Lung microvascular endothelial cell (primary cell): ENCODE measurements at regions not wholly inside any gene's neighbourhood (a gene's known extent, or its start where the extent isn't known, plus 50 kb on each side); places are given as distances from the start of the nearest gene placed in this dataset.
"Not testable (repeated sequence)": the region's sequence is repeated elsewhere in the genome, so short reads cannot be mapped to it uniquely, and the experiment has no call there.

ENCODE experiments used
- DNase-seq, 2 donors: peaks; one replicate each; pipeline versions ENCODE4 v3.0.0 to v3.0.0-alpha.2; 2010; ENCODE audit warnings: low read depth in 2 of 2

- peak; percentile 22 to 40 for DNase-seq
Observed at GRCh38 chr1:101474039-101474665, 237.3 kb downstream of the S1PR1 start.

GRCh38 chr1:101476541-101476940 lies 239.7 kb downstream of the S1PR1 start:
- no peak for DNase-seq

GRCh38 chr1:101479945-101480344 lies 243.1 kb downstream of the S1PR1 start:
- no peak for DNase-seq

GRCh38 chr1:101482306-101482705 lies 245.5 kb downstream of the S1PR1 start:
- DNase-seq, result no peak

GRCh38 chr1:101483982-101484688 lies 247.3 kb downstream of the S1PR1 start:
- no peak for DNase-seq

GRCh38 chr1:101484689-101485338 lies 248.0 kb downstream of the S1PR1 start:
- DNase-seq, result no peak

- DNase-seq, result no peak
Observed at GRCh38 chr1:101485712-101486111, 248.9 kb downstream of the S1PR1 start.

GRCh38 chr1:101492144-101492543 lies 255.3 kb downstream of the S1PR1 start:
- DNase-seq, result not testable (repeated sequence)

GRCh38 chr1:101493920-101494319 lies 257.1 kb downstream of the S1PR1 start:
- not testable (repeated sequence) for DNase-seq

GRCh38 chr1:101496109-101496508 lies 259.3 kb downstream of the S1PR1 start:
- DNase-seq, result no peak

- no peak for DNase-seq
Observed at GRCh38 chr1:101497881-101498559, 261.2 kb downstream of the S1PR1 start.

GRCh38 chr1:101504106-101504505 lies 267.3 kb downstream of the S1PR1 start:
- not testable (repeated sequence) for DNase-seq

- not testable (repeated sequence) for DNase-seq
Observed at GRCh38 chr1:101505240-101505639, 268.4 kb downstream of the S1PR1 start.

GRCh38 chr1:101506541-101507164 lies 269.8 kb downstream of the S1PR1 start:
- peak; percentile 37 to 60 for DNase-seq

- no peak for DNase-seq
Observed at GRCh38 chr1:101507547-101507971, 270.7 kb downstream of the S1PR1 start.

GRCh38 chr1:101508913-101509312 lies 272.1 kb downstream of the S1PR1 start:
- no peak for DNase-seq

GRCh38 chr1:101509370-101509769 lies 272.6 kb downstream of the S1PR1 start:
- no peak for DNase-seq

- no peak for DNase-seq
Observed at GRCh38 chr1:101511202-101511891, 274.5 kb downstream of the S1PR1 start.

GRCh38 chr1:101520302-101520701 lies 283.5 kb downstream of the S1PR1 start:
- DNase-seq, result peak; percentile 48 to 52

GRCh38 chr1:101522486-101522885 lies 285.7 kb downstream of the S1PR1 start:
- no peak for DNase-seq

GRCh38 chr1:101526813-101527212 lies 290.0 kb downstream of the S1PR1 start:
- no peak for DNase-seq
